WTC11 (cell line): ENCODE measurements at regions not wholly inside any gene's neighbourhood (a gene's known extent, or its start where the extent isn't known, plus 50 kb on each side); places are given as distances from the start of the nearest gene placed in this dataset.

Source experiments
- FOXP1 ChIP-seq: sonication (generic); formaldehyde crosslinking; IDR thresholded peaks from 2 replicates; pipeline ENCODE4 v1.8.0; 2022; ENCODE audit warnings: missing genetic modification reagents, mild to moderate bottlenecking, moderate library complexity, borderline replicate concordance
- PRDM15 ChIP-seq: sonication (generic); formaldehyde crosslinking; IDR thresholded peaks from 2 replicates; pipeline ENCODE4 v1.8.0; 2022; ENCODE audit warnings: missing genetic modification reagents
- RELA ChIP-seq: sonication (generic); formaldehyde crosslinking; IDR thresholded peaks from 2 replicates; pipeline ENCODE4 v1.8.1; 2022; ENCODE audit warnings: missing genetic modification reagents, mild to moderate bottlenecking, borderline replicate concordance
- ZSCAN18 ChIP-seq: fragments of 250-450 bp; sonication (Bioruptor Pico); IDR thresholded peaks from 2 replicates; pipeline ENCODE4 v2.1.2; 2022; ENCODE audit warnings: mild to moderate bottlenecking, moderate library complexity

- TF ChIP-seq FOXP1 (CRISPR knock-in tag), result no peak
- no peak for TF ChIP-seq ZSCAN18 (CRISPR knock-in tag)
- no peak for TF ChIP-seq PRDM15 (CRISPR knock-in tag)
- no peak for TF ChIP-seq RELA (CRISPR knock-in tag)
Observed at GRCh38 chrY:18919256-18919655, 145.7 kb upstream of the HSFY2 start.
